Activated CD4-positive, alpha-beta T cell treated with anti-CD3 and anti-CD28 coated beads for 1 hour (primary cell): ENCODE measurements at regions not wholly inside any gene's neighbourhood (a gene's known extent, or its start where the extent isn't known, plus 50 kb on each side); places are given as distances from the start of the nearest gene placed in this dataset.

Experiments used
- DNase-seq: peaks from one replicate; pipeline ENCODE4 v3.0.0-alpha.2; 2020

DNA sequence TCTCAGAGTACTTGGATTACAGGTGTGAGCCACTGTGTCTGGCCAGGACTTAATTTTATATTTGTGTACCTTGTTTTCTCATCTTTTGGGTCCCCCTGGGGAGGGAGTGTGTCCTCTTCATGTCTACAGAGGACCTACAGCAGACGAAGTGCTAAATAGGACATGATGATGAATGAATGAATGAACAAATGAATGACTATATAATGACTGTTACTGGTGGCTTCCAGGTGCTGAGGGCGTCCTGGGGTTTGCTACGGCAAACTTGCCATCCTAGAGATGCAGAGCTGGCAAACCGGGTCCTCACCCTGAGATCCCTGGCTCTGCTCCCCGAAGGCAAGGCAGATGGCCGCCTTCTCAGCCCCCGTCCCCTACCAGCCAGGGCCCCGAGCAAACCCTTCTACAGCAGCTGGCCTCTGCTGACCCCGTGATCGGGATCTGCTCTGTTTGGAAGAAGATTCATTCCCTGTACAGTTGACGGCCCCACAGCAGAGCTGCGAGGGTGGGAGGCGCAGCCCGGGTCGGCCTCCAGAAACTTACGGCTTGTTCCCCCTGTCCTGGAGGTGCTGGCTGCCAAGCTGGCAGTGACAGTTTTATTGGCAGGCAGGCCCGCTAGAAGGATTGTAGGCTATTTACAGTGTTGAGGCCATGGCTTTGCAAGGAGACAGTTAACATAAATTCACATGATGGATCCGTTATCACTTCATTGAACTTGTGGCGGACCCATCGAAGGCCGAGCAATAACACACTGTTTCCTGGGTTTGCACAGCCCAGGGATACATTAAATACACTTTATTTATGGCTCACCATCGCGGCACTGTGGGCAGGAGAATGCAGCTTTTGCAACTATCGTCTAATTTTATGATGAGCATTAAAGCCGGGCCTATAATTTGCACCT is 197.7 kb upstream of the GSE1 start:
- no peak for DNase-seq

- peak; percentile 51 for DNase-seq
These were observed 196.7 kb upstream of the GSE1 start for GRCh38 chr16:85416228-85417109.

- DNase-seq: no peak
These were observed 195.8 kb upstream of the GSE1 start for GRCh38 chr16:85417156-85417860.

DNA sequence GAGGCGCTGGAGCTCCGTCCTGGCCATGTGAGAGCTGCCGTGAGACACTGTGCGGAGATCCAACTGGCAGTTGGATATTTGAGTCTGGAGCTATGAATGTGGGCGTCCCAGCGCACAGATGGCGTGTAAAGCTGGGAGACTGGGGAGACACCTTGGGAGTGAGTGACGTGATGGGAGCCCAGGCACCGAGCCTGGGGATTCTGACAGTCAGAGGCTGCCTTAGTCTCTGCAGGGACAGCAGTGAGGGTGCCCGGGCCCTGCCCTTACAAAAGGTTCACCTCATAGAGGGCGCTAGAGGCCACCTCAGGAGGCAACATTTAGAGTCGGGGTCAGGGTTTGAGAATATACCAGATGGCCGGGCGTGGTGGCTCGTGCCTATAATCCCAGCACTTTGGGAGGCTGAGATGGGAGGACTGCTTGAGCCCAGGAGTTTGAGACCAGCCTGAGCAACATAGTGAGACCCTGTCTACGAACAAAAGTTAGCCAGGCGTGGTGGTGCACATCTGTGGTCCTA is 194.1 kb upstream of the GSE1 start:
- no peak for DNase-seq

GRCh38 chr16:85419503-85420408 is 193.4 kb upstream of the GSE1 start:
- DNase-seq: no peak

DNA sequence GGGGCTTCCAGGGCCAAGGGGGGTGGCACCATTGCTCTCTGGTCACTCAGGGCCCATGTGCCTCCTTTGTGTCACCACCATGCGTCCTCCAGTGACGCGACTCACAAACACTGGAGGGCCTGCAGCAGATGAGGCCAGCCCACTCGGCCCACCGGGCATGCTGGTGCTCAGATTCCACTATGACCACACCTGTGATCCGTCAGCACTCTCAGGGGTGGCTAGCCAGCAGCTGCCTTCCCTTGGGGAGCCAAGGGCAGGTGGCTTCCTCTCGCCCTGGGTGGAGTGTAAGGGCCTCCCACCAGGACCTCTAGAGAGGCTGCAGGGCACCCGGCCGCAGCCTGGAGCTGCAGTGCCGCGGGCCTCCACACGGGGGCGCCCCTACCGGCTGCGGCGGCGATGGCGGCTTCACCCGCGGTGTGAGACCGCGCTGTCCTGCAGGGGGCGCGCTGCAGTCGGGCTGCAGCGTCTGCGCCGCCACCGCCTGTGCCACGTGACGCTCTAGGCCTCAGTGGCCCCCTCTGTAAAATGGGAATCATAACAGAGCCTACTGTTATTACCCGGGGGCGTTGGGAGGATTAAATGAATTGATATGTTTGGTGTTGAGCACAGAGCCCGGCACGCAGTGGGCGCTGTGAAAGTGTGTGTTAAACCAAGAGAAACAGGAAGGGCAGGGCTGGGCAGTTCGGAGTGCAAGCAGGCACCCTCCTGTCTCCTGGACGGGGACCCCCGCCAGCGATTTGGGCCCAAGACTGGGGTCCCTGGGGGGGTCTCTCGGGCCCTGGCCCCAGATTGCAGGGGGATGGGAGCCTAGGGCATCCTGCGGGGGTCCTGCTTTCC is 192.4 kb upstream of the GSE1 start:
- DNase-seq: peak; percentile 59

DNA sequence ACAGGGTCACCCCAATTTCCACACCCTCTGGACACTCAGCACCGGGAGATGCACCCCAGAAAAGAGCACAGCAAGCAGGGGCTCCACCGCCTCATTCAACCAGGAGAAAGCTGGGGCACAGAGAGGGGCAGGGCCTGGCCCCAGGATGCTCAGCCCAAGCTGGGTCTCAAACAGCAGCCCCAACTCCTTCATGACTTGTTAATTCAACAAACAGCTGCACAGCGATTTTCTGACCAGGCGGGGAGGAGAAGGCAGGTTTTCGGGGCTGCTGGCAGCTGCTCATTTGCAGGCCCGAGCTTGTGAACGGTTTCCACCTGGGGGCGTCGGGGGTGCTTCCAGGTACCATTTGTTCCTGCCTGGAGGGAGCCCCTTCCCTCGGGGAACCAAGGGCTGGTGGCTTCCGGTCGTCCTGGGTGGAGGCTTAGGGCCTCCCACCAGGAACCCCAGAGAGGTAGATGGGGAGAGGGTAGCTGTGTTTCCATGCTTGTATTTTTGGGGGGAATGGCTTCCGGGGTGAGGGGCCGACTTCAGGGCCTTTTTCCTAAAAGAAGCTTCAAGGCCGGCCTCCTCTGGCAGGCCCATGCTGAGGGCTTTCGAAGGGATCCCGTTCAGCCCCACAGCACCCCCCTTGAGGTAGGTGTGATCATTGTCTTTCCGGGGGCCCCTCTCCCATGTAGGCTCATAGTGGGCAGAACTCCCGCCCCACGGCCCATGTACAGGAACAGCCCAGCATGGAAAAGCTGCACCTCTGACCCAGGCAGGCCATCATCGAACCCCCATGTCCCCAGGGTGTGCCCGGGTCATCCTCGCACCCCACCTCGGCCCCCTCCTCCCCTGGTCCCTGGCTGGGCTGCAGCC is 191.6 kb upstream of the GSE1 start:
- no peak for DNase-seq

- DNase-seq: no peak
These were observed 190.9 kb upstream of the GSE1 start for GRCh38 chr16:85422196-85422631.

DNA sequence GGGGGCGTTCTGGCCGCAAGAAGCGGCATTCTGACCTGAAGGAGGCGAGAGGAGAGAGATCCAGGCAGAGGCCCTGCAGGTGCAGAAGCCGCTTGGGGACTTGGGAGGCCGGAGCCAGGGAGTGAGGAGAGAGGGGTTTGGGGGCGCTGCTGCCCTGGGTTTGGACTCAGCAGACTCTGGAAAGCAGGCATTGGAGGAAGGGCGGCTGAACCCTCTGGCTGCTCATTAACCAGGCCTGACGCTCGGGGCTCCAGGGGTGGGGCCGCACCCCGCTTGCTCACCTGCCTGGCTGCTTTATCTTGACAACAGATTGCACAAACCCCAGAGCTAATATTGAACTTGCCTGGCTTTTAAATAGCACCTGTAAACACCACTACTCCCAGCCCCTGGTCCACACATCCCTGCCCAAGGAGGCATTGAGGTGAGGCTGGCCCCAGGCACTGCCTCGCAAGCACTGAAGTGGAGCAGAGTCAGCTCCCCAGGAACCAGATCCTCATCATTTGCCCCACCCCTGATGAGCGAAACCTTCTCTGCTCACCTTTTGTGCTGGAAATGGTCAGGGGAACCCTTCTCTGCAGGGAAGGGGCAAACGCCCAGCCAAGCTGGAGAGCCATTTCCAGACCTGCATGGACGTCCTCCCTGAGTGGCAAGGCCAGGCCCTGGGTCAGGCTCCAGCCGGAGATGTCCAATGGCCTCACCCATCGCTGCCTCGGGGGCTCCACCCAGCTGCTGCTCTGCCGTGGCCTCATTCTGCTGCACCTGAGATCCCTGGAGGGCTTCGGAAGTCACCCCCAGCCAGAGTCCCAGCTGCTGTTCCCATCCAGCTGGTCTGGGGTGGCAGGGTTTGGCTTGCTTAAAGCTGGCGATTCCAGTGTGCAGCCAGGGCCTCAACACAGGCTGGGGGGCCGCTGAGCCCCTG is 190.2 kb upstream of the GSE1 start:
- no peak for DNase-seq

DNA sequence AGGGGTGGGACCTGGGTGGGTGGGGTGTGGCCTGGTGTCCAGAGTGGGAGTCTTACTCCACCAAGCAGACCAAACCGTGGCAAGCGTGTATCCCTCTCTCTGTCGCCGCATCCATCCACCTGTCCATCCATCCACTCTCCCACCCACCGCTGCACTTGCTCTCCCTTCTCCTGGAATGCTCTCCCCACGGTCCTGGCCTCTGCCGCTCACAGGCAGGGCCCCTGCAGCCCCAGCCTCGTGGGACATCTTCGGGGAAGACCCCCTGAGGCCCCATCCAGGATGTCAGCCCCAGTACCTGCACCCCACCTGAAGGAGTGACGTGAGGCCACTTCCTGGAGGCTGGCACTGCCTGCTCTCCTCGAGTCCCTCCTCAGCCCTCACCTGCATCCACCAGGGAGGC is 189.5 kb upstream of the GSE1 start:
- no peak for DNase-seq

GRCh38 chr16:85424260-85425073 is 188.7 kb upstream of the GSE1 start:
- no peak for DNase-seq

DNA sequence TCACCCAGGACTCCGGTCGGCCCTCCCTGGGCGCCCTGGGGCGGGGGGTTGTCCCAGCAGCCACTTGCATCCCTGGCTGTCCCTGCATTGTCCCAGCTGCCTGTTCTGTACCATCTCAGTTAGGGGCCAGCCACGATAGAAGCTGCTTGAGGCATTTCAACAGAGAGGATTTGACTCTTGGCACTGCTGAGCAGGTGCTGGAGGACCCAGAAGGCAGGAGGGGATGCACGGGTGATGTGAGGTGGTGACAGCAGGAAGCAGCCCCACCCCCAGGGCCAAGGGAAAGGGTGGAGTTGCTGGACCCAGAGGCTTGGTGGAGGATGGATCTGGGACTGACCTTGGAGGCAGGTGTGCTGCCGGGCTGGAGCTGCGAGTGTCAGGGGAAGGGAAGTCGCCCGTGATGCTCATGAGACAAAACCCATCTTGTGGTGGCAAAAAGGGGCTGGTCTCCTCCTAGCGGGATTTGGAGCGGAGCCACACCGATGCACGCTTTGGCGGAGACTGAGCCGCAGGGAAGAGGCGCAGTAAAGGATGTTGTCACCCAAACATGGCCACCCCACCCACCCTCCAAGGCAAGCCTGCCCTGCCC is 188.0 kb upstream of the GSE1 start:
- DNase-seq: no peak

GRCh38 chr16:85426806-85427205 is 186.3 kb upstream of the GSE1 start:
- DNase-seq: no peak

- DNase-seq: no peak
These were observed 184.8 kb upstream of the GSE1 start for GRCh38 chr16:85428168-85428898.

- no peak for DNase-seq
These were observed 184.0 kb upstream of the GSE1 start for GRCh38 chr16:85428899-85429775.
